SH-SY5Y (cell line): ENCODE measurements at regions not wholly inside any gene's neighbourhood (a gene's known extent, or its start where the extent isn't known, plus 50 kb on each side); places are given as distances from the start of the nearest gene placed in this dataset.

Experiments
- GATA2 ChIP-seq: IDR thresholded peaks from 2 replicates; pipeline ENCODE4 v1.6.1; 2011; ENCODE audit warnings: mild to moderate bottlenecking, low read depth, low read length
- GATA3 ChIP-seq: IDR thresholded peaks from 2 replicates; pipeline ENCODE4 v1.6.1; 2011; ENCODE audit warnings: low read depth, mild to moderate bottlenecking, low read length, moderate library complexity

DNA sequence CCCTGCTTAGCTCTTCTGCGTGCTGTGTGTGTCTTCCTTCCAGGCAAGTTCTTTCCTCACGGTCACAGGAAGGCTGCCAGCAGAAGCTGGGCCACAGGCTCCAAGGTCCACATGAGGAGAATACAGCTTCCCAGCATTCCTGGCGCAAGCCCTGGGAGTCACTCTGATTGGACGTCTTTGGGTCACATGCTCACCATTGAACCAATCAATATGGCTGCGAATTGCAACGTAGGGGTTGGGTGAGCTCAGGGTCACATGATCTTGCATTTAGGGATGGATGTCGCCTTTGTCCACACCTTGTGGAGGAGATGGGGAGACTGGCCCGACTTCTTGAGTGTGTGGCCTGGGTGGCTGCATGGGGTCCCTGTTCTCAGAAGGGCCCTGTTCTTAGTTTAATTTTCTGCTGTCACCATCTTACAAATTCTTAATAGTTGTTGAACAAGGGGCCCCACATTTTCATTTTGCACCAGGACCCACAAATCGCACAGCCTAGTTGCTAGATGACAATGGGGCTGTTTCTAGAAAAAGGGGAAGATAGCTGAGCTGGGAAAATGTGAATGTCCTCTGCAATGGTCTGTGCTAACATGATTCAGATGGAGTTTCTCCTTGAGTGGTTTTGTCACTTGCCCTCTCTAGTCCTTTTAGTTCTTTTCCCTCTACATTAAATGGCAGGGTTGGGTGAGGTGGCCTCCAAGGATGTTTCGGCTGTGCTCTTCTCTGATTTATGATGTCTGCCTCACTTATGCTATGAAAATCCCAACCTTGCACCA is 149.6 kb downstream of the CDH26 start:
- no peak for TF ChIP-seq GATA3
- no peak for TF ChIP-seq GATA2

DNA sequence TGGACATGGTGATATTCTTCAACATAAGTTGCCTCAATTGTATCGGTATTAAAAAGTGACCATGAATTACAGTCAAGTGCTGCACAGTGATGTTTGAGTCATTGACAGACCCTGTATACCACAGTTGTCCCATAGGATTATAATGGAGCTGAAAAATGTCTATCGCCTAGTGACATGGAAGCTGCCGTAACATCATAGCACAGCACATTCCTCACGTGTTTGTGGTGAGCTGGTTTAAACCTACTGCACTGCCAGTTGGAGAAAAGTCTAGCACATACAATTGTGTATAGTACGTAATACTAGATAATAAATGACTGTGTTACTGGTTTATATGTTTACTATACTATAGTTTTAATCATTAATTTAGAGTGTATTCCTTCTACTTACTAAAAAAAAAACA is 150.2 kb downstream of the CDH26 start:
- TF ChIP-seq GATA2 (no peak), GATA3 (no peak)

DNA sequence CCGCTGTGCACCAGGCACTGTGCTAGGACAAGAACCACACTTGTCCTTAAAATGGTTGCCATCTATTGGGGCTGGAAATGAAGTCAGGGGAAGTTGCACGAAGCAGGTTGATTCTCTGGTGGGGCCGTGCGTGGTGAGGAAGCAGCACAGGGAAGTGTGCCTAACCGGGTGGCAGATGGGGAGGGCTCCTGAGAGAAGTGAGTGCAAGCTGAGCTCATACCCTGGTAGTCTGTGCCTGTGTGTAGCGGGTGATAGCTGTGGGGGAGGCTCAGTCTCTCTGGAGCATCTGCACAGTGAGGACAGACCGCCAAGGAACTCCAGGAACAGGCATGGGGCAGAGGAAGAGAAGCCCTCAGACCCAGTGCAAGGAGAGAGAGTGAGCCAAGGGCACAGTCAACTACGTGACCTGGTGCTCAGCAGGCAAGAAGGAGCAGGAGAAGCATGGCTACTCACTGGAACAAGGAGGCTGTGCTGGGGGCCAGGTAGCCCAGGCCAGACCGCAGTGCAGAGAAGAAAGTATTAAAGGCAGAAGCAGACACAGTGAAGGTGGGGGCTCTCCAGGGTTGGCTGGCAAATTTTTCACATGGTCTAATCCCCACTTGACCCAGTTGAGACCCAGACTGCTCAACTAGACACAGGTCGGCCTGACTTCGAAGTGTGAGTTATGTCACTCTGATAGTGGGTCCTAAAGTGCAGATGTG is 155.0 kb downstream of the CDH26 start:
- TF ChIP-seq GATA3 (no peak), GATA2 (no peak)

DNA sequence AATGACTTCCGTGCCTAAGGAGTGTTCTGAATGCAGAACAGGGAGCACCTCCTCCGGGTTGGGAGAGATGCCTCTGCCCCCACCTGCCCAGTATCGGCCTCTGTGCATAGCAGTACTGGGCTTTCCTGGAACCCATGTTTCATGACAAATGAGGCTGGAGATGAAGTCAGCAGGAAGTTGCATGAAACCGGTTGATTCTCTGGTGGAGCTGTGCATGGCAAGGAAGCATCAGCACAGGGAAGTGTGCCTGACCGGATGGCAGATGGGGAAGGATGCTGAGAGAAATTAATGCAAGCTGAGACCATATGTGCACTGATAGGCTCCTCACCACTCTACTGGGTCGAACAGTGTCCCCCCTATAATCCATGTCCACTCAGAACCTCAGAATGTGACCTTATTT is 155.5 kb downstream of the CDH26 start:
- TF ChIP-seq GATA2 (no peak), GATA3 (no peak)

DNA sequence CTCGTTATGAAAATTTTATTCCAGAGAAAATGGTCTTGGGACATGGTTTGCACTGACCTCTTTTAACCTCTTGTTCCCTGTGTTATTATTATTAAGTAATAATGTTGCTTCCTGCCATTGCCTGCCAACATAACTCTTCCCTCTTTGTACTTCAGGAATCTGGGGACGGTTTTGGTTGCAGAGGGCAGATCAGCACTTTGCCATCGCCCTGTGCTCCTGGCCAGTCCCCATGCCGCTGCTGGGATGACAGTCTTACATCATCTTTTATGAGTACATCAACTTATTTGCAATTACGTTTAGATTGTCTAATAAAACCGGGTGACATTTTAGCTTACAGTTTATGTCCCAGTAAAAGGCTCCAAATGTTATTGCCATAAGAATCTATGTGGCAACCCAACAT is 157.2 kb downstream of the CDH26 start:
- TF ChIP-seq GATA3: no peak
- no peak for TF ChIP-seq GATA2

DNA sequence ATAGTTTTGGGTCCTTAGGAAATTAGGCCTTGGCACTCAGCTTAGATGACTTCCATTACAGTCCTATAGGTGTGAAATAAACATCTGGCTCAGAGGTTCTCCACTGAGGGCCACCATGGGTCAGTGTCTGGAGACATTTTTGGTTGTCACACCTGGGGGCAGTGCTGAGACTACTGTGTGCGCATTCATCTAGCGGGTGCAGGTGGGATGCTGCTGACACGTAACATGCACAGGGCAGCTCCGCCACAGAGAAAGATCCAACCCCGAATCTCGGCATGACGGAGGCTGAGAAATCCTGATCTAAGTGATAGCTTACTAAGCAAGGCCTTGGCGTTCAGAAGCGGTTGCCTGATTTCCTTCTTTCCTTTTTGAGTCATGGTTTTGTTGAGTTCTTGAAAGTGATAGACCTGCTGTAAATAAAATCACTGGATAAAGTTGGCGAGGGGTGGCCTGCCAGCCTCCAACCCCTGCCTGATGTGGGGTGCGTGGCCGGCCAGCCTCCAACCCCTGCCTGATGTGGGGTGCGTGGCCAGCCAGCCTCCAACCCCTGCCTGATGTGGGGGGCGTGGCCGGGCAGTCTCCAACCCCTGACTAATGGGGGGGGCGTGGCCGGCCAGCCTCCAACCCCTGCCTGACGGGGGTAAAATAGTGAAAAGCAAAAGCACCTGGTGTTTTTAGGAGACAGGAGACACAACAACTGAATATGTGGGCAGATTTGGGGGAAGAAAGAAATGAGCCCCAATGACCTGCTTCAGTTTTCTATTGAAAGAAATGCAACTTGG is 158.1 kb downstream of the CDH26 start:
- TF ChIP-seq GATA3 (no peak), GATA2 (no peak)

DNA sequence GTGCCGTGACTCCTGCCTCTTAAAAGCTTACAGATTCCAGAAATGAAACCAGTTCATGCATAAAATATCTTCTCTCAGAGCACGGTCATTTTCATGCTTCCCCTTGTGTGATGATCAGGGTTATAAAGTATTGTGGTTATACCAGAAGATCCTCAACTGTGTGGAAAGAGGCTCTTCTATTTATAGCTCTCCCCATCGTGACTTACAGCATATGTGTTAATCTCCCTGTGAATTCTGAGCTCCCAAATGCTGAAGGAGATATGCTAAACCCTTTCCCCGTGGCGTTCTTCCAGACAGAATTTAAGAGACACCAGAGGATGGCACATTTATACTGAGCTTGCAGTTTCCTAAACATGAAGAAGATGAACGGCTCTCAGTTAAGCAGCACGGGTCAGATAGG is 158.8 kb downstream of the CDH26 start:
- TF ChIP-seq GATA2 (no peak), GATA3 (no peak)

DNA sequence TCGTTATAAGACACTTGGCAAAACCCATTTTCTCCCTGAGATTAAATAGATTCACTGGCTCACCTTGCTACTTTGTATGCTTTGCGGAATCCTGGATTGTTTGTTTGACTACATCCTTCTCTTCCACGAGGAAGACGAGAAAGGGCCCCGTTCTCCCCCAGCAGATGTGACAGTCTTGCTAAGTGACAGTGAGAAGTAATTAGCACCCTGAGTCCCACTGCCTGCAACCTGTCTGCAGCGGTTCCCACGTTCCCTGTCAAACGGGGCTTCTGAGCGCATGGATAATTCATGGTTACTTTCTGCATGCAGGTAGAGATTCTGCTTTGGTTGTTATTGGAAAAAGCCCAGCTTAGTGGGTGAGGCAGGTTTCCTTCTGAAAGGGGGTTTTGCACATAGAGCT is 163.7 kb downstream of the CDH26 start:
- TF ChIP-seq GATA2: no peak
- TF ChIP-seq GATA3: no peak

DNA sequence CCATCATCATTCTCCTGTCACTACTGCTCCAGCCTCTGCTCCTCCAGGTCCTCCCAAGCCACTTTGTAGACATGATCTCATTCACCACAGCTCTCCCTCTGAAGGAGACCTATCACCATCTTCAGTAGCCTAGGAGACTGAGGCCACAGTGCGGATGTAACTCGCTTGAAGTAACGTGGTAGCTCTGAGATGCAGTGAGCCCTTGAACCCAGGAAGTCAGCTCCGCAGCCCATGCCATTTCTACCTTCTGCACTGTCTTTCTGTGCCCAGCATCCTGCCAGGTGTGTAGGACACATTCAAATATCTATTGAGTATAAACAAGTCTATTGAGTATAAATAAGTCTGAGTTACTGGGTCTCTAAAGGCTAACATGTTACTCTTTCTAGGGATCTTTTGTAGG is 164.4 kb downstream of the CDH26 start:
- no peak for TF ChIP-seq GATA2
- no peak for TF ChIP-seq GATA3

DNA sequence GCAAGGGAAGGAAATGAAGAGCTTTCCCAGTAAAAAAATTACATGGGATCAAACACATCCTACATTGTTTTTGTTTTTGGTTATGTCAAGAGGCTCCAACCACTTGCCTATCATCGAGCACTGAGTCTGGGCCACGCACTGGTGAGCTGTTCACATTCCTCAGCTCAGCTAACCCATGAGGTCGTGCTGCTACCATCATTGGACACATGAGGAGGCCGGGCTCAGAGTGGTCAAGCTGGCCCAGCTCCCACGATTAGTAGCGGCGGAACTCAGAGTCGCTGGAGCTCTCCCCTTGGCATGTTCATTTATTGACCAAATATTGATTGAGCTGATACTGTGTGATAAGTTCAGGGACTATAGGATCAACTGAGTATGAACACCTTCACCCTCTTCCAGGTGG is 164.9 kb downstream of the CDH26 start:
- TF ChIP-seq GATA3 (no peak), GATA2 (no peak)

DNA sequence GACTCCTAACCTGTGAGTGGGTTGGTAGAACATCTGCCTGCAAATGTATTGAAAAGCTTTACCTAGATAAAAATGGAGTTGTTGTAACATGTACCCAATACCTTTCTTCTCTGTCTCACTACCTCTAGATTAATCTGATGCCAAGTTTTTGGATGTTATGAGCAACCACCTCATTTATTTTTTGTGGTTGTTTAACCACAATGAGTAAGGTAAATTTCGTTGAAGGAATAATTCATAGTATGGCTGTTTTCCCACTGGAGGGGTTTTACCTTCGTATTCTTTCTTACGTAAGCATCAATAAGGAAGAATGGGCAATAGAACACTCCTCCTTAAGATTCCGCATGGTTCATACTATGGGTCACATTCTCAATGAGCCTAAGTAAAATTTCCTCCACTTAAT is 165.4 kb downstream of the CDH26 start:
- no peak for TF ChIP-seq GATA3

DNA sequence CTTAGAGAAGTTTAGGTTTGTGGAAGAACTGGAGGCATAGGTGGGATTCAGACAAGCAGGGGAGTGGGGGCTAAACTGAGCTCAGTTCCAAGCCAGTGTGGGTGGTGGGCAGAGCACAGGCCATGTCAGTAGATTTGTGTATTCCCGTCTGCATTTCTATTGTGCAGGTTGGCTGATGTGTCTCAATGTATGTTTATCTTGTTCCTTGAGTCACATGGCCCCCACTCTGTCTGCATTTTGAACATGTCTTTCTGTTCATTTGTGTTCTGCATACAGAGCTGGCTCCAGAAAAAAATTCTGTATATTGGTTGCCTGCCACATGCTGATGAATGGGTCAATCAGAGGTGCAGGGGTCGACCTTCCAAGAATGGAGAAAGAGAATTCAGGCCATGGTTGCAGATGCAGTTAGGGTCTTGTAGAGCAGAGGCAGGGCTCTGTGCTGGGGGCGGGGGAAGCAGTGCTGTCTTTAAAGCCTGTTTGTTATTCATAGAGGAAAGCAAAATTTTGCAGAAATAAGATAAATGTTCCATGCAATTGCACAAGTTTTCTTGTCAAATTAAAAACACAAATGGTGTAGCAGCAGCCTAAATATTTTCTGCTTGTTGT is 166.7 kb downstream of the CDH26 start:
- no peak for TF ChIP-seq GATA3
- TF ChIP-seq GATA2: no peak

DNA sequence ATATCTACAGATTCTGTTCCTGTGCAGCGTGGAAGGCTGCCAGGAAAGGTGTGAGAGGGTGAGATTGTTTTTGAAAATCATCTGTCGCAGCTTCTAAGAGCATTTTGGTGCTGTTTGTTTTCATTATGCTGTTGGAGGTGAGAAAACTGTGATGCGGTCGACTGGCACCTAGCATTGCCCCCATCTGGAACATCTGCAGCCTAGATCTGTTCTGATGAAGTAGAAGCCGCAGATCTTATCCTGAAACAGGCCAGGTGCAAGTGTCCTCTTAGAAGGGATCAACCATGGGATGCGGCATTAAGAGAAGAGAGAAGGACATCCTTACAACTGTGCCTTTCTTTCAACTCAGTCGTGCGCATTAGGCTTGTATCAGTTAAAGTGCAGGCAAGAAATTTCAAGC is 167.3 kb downstream of the CDH26 start:
- TF ChIP-seq GATA3: no peak
- TF ChIP-seq GATA2: no peak

DNA sequence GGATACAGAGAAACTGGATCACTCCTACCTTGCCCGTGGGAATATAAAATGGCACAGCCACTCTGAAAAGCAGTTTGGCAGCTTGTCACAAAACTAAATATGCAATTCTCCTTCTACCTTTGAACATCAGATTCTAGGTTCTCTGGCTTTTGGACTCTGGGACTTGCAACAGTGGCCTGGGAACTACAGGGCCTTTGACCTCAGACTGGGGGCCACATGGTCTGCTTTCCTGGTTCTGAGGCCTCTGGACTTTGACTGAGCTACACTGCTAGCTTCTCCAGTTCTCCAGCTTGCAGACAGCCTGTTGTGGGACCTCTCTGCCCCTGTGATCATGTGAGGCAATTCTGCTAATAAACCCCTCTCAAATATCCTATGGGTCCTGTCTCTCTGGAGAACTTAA is 168.8 kb downstream of the CDH26 start:
- no peak for TF ChIP-seq GATA2
- TF ChIP-seq GATA3: no peak
